GM12873 (cell line): ENCODE measurements at regions not wholly inside any gene's neighbourhood (a gene's known extent, or its start where the extent isn't known, plus 50 kb on each side); places are given as distances from the start of the nearest gene placed in this dataset.

Source experiments
- CTCF ChIP-seq: IDR thresholded peaks from 2 replicates; pipeline ENCODE4 v1.5.1; 2012; ENCODE audit warnings: low read depth, mild to moderate bottlenecking, moderate library complexity, low read length, control low read depth; ENCODE audit not compliant: insufficient read depth; ENCODE audit errors: missing control alignments

GRCh38 chr2:5111581-5111980 lies 580.6 kb upstream of the SOX11 start:
- no peak for TF ChIP-seq CTCF

GRCh38 chr2:5119046-5119445 lies 573.1 kb upstream of the SOX11 start:
- no peak for TF ChIP-seq CTCF

GRCh38 chr2:5121121-5121520 lies 571.1 kb upstream of the SOX11 start:
- TF ChIP-seq CTCF = no peak

GRCh38 chr2:5121642-5122041 lies 570.5 kb upstream of the SOX11 start:
- no peak for TF ChIP-seq CTCF

- no peak for TF ChIP-seq CTCF
These were observed 568.5 kb upstream of the SOX11 start for GRCh38 chr2:5123582-5124196.

- TF ChIP-seq CTCF = no peak
These were observed 567.0 kb upstream of the SOX11 start for GRCh38 chr2:5125017-5125730.

GRCh38 chr2:5132281-5132680 lies 559.9 kb upstream of the SOX11 start:
- TF ChIP-seq CTCF = no peak
